SK-N-SH treated with all-trans-retinoic acid at 6 μM for 48 hours (cell line): ENCODE measurements at regions not wholly inside any gene's neighbourhood (a gene's known extent, or its start where the extent isn't known, plus 50 kb on each side); places are given as distances from the start of the nearest gene placed in this dataset.

ENCODE experiments used
- ATAC-seq: fragments of 200-7000 bp; cut with Tn5 transposase; 3 replicates; pipeline ENCODE4 v1.9.1; 2020; ENCODE audit warnings: mild to moderate bottlenecking, moderate library complexity
- ARNTL ChIP-seq: fragments of 450-650 bp; formaldehyde crosslinking; IDR thresholded peaks from 2 replicates; pipeline ENCODE4 v1.5.0; 2020; ENCODE audit warnings: low read depth, mild to moderate bottlenecking, moderate library complexity, borderline replicate concordance
- BACH2 ChIP-seq: fragments of 250-450 bp; sonication (Bioruptor Pico); IDR thresholded peaks from 2 replicates; pipeline ENCODE4 v1.9.0; 2021; ENCODE audit warnings: mild to moderate bottlenecking, borderline replicate concordance
- CSDC2 ChIP-seq: fragments of 250-450 bp; sonication (Bioruptor Pico); IDR thresholded peaks from 2 replicates; pipeline ENCODE4 v1.5.0; 2020; ENCODE audit warnings: mild to moderate bottlenecking, moderate library complexity
- ESRRG ChIP-seq: fragments of 250-450 bp; sonication (Bioruptor Pico); IDR thresholded peaks from 2 replicates; pipeline ENCODE4 v1.6.1; 2021; ENCODE audit warnings: mild to moderate bottlenecking
- GLIS3 ChIP-seq: fragments of 250-450 bp; sonication (Bioruptor Pico); IDR thresholded peaks from 2 replicates; pipeline ENCODE4 v1.5.0; 2020; ENCODE audit warnings: mild to moderate bottlenecking, moderate library complexity
- ISL1 ChIP-seq: fragments of 250-450 bp; sonication (Bioruptor Pico); IDR thresholded peaks from 2 replicates; pipeline ENCODE4 v2.1.2; 2022; ENCODE audit warnings: mild to moderate bottlenecking, moderate library complexity
- OSR1 ChIP-seq: fragments of 250-450 bp; sonication (Bioruptor Pico); IDR thresholded peaks from 2 replicates; pipeline ENCODE4 v1.8.0; 2022; ENCODE audit warnings: moderate library complexity, mild to moderate bottlenecking, inconsistent platforms
- RARB ChIP-seq: fragments of 250-450 bp; sonication (Bioruptor Pico); IDR thresholded peaks from 2 replicates; pipeline ENCODE4 v1.8.0; 2021; ENCODE audit warnings: mild to moderate bottlenecking, moderate library complexity
- SNAI2 ChIP-seq: fragments of 250-450 bp; sonication (Bioruptor Pico); IDR thresholded peaks from 2 replicates; pipeline ENCODE4 v1.5.0; 2020; ENCODE audit warnings: mild to moderate bottlenecking, moderate library complexity
- TCF4 ChIP-seq: fragments of 250-450 bp; sonication (Bioruptor Pico); IDR thresholded peaks from 2 replicates; pipeline ENCODE4 v1.8.0; 2021; ENCODE audit warnings: mild to moderate bottlenecking, moderate library complexity, borderline replicate concordance
- TOX ChIP-seq: fragments of 250-450 bp; sonication (Bioruptor Pico); IDR thresholded peaks from 2 replicates; pipeline ENCODE4 v1.8.0; 2021; ENCODE audit warnings: mild to moderate bottlenecking, moderate library complexity, borderline replicate concordance
- ZC3H10 ChIP-seq: fragments of 250-450 bp; sonication (Bioruptor Pico); IDR thresholded peaks from 2 replicates; pipeline ENCODE4 v1.5.1; 2021; ENCODE audit warnings: mild to moderate bottlenecking, moderate library complexity
- ZFP3 ChIP-seq: fragments of 250-450 bp; sonication (Bioruptor Pico); IDR thresholded peaks from 2 replicates; pipeline ENCODE4 v1.5.0; 2020; ENCODE audit warnings: mild to moderate bottlenecking, moderate library complexity
- ZFP30 ChIP-seq: fragments of 450-650 bp; formaldehyde crosslinking; IDR thresholded peaks from 2 replicates; pipeline ENCODE4 v1.5.0; 2022; ENCODE audit warnings: mild to moderate bottlenecking, moderate library complexity
- ZNF565 ChIP-seq: fragments of 450-650 bp; formaldehyde crosslinking; conservative IDR thresholded peaks from 2 replicates; pipeline ENCODE4 v1.5.0; 2020; ENCODE audit warnings: low read depth, mild to moderate bottlenecking, moderate library complexity
- ZNF8 ChIP-seq: fragments of 450-650 bp; formaldehyde crosslinking; IDR thresholded peaks from 2 replicates; pipeline ENCODE4 v1.5.0; 2020; ENCODE audit warnings: mild to moderate bottlenecking, moderate library complexity
- TF ChIP-seq, protein P1 (sequence below): fragments of 250-450 bp; sonication (Bioruptor Pico); IDR thresholded peaks from 2 replicates; pipeline ENCODE4 v1.5.1; 2021; ENCODE audit warnings: mild to moderate bottlenecking, moderate library complexity
- TF ChIP-seq, protein P2 (sequence below): fragments of 250-450 bp; sonication (Bioruptor Pico); IDR thresholded peaks from 2 replicates; pipeline ENCODE4 v1.5.0; 2020; ENCODE audit warnings: mild to moderate bottlenecking, moderate library complexity
- TF ChIP-seq, protein P3 (sequence below): fragments of 250-450 bp; sonication (Bioruptor Pico); IDR thresholded peaks from 2 replicates; pipeline ENCODE4 v1.8.0; 2021; ENCODE audit warnings: low read depth, mild to moderate bottlenecking, moderate library complexity, borderline replicate concordance
- TF ChIP-seq, protein P4 (sequence below): fragments of 250-450 bp; sonication (Bioruptor Pico); IDR thresholded peaks from 2 replicates; pipeline ENCODE4 v1.8.0; 2020; ENCODE audit warnings: mild to moderate bottlenecking, moderate library complexity, borderline replicate concordance

DNA sequence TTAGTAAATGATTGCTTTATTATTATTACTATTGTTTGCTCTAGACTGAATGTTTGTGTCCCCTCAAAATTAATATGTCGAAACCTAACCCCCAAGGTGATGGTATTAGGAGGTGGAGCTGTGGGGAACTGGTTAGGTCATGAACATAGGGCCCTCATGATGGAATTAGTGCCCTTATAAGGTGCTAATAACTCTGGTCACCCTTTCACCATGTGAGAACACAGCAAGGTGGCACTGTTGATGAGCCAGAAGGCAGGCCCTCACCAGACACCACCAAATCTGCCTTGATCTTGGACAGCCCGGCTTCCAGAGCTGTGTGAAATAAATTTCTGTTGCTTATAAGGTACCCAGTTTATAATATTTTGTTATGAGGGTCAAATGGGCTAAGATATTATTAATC, 95.8 kb downstream of the BDNF start:
- no peak for TF ChIP-seq TCF4
- ATAC-seq: no peak

DNA sequence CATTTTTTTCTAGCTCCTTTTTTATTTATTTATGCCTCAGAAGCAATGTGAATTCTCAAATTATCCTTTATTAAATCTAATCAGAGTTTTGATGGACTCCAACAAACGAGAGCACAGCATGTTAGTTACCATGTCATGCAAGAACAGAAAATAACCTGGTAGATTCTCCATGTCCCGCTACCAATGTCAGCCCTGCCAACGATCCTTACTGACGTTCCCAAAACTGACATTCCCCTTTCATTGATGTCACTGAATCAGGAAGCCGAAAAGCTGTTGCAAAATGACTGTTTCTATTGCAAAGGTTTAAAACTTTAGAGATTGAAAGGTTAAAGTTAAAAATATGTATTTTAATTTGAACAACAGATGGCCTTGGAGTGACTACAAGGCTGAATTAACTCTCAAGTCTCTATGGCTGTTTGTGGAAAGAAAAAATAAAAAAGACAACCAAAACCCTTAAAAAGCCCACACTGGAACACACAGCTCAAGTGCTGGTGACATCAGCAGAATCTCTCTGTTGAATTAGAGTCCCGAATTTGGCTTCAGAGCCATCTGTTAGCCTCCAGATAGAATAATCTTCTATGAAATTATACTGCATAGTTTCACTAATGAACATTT, 96.8 kb downstream of the BDNF start:
- TF ChIP-seq, protein P1, sequence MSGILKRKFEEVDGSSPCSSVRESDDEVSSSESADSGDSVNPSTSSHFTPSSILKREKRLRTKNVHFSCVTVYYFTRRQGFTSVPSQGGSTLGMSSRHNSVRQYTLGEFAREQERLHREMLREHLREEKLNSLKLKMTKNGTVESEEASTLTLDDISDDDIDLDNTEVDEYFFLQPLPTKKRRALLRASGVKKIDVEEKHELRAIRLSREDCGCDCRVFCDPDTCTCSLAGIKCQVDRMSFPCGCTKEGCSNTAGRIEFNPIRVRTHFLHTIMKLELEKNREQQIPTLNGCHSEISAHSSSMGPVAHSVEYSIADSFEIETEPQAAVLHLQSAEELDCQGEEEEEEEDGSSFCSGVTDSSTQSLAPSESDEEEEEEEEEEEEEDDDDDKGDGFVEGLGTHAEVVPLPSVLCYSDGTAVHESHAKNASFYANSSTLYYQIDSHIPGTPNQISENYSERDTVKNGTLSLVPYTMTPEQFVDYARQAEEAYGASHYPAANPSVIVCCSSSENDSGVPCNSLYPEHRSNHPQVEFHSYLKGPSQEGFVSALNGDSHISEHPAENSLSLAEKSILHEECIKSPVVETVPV (CRISPR knock-in tag): no peak
- TF ChIP-seq, protein P2, sequence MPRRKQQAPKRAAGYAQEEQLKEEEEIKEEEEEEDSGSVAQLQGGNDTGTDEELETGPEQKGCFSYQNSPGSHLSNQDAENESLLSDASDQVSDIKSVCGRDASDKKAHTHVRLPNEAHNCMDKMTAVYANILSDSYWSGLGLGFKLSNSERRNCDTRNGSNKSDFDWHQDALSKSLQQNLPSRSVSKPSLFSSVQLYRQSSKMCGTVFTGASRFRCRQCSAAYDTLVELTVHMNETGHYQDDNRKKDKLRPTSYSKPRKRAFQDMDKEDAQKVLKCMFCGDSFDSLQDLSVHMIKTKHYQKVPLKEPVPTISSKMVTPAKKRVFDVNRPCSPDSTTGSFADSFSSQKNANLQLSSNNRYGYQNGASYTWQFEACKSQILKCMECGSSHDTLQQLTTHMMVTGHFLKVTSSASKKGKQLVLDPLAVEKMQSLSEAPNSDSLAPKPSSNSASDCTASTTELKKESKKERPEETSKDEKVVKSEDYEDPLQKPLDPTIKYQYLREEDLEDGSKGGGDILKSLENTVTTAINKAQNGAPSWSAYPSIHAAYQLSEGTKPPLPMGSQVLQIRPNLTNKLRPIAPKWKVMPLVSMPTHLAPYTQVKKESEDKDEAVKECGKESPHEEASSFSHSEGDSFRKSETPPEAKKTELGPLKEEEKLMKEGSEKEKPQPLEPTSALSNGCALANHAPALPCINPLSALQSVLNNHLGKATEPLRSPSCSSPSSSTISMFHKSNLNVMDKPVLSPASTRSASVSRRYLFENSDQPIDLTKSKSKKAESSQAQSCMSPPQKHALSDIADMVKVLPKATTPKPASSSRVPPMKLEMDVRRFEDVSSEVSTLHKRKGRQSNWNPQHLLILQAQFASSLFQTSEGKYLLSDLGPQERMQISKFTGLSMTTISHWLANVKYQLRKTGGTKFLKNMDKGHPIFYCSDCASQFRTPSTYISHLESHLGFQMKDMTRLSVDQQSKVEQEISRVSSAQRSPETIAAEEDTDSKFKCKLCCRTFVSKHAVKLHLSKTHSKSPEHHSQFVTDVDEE (CRISPR knock-in tag): no peak
- no peak for TF ChIP-seq RARB (CRISPR knock-in tag)
- no peak for TF ChIP-seq ZC3H10 (CRISPR knock-in tag)
- no peak for TF ChIP-seq OSR1 (CRISPR knock-in tag)
- TF ChIP-seq ZNF8 (CRISPR knock-in tag): no peak
- no peak for TF ChIP-seq ARNTL (CRISPR knock-in tag)
- no peak for TF ChIP-seq ZNF565
- TF ChIP-seq, protein P3, sequence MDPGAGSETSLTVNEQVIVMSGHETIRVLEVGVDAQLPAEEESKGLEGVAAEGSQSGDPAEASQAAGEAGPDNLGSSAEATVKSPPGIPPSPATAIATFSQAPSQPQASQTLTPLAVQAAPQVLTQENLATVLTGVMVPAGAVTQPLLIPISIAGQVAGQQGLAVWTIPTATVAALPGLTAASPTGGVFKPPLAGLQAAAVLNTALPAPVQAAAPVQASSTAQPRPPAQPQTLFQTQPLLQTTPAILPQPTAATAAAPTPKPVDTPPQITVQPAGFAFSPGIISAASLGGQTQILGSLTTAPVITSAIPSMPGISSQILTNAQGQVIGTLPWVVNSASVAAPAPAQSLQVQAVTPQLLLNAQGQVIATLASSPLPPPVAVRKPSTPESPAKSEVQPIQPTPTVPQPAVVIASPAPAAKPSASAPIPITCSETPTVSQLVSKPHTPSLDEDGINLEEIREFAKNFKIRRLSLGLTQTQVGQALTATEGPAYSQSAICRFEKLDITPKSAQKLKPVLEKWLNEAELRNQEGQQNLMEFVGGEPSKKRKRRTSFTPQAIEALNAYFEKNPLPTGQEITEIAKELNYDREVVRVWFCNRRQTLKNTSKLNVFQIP: no peak
- no peak for TF ChIP-seq BACH2
- TF ChIP-seq TCF4: no peak
- TF ChIP-seq GLIS3: no peak
- no peak for TF ChIP-seq ISL1 (CRISPR knock-in tag)
- no peak for ATAC-seq

DNA sequence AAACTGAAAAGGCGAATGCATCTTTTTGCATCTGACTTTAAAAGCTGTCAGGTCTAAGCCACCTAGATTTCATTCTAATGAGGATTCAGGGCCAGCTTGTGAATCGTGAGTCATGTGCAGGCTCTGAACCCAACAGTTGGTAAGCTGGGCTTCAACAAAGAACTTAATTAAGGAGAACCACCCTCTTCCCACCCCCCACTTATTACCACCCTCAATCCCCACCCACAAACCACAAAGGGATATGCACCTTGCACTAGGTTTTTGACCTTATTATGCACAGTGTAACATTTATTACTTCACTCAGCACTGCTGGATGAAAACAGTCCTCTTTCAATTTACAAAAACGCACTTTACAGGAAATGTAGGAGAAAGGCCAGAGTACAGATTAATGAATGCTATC, 94.1 kb upstream of the LIN7C start:
- no peak for TF ChIP-seq ISL1 (CRISPR knock-in tag)
- no peak for TF ChIP-seq ZFP3
- no peak for TF ChIP-seq GLIS3
- no peak for TF ChIP-seq ZFP30 (CRISPR knock-in tag)
- no peak for TF ChIP-seq ESRRG (CRISPR knock-in tag)
- TF ChIP-seq, protein P3: no peak
- TF ChIP-seq, protein P2 (CRISPR knock-in tag): no peak
- no peak for TF ChIP-seq CSDC2 (CRISPR knock-in tag)
- no peak for TF ChIP-seq ZNF8 (CRISPR knock-in tag)
- TF ChIP-seq, protein P1 (CRISPR knock-in tag): no peak
- TF ChIP-seq, protein P4, sequence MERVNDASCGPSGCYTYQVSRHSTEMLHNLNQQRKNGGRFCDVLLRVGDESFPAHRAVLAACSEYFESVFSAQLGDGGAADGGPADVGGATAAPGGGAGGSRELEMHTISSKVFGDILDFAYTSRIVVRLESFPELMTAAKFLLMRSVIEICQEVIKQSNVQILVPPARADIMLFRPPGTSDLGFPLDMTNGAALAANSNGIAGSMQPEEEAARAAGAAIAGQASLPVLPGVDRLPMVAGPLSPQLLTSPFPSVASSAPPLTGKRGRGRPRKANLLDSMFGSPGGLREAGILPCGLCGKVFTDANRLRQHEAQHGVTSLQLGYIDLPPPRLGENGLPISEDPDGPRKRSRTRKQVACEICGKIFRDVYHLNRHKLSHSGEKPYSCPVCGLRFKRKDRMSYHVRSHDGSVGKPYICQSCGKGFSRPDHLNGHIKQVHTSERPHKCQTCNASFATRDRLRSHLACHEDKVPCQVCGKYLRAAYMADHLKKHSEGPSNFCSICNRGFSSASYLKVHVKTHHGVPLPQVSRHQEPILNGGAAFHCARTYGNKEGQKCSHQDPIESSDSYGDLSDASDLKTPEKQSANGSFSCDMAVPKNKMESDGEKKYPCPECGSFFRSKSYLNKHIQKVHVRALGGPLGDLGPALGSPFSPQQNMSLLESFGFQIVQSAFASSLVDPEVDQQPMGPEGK: no peak
- no peak for TF ChIP-seq BACH2
- no peak for TF ChIP-seq TOX (CRISPR knock-in tag)
- TF ChIP-seq SNAI2 (CRISPR knock-in tag): no peak
- TF ChIP-seq, all 23 proteins: peak for 0
- no peak for ATAC-seq
